ENCODE measurements at regions not wholly inside any gene's neighbourhood (a gene's known extent, or its start where the extent isn't known, plus 50 kb on each side); places are given as distances from the start of the nearest gene placed in this dataset.

GRCh38 chr3:162718697-162719096, 1222.1 kb downstream of the OTOL1 start:
- no CpG with 5 or more reads among the region's 2 CpGs for WGBS (ENCODE audit: extremely low coverage, insufficient read length, low lambda C conversion rate)
- H3K4me2 ChIP-seq (ENCODE audit: insufficient read depth, insufficient read length, low read length): no peak overlapping the region

More at GRCh38 chr3:162718697-162719096, 1222.1 kb downstream of the OTOL1 start:
- H3K23ac ChIP-seq (ENCODE audit: insufficient read length, low read depth, low read length): no peak overlapping the region
- no peak overlapping the region for H2BK120ac ChIP-seq (ENCODE audit: low read depth, low read length, poor library complexity, severe bottlenecking)
- H3K27me3 ChIP-seq (ENCODE audit: insufficient read depth, low read length): no peaks in the 10 kb centered on the region
- DNase-seq: no peak
- TF ChIP-seq CTCF (conservative IDR thresholded peaks at IDR 0.05): no peak
- H2BK5ac ChIP-seq (ENCODE audit: insufficient read length, low read length): no peak overlapping the region
- H3K4ac ChIP-seq (ENCODE audit: low read depth, low read length): no peak overlapping the region
- peaks cover 4% of the 10 kb centered on the region for H3K4me1 ChIP-seq (ENCODE audit: insufficient read depth, low read length)
- H3K23me2 ChIP-seq (ENCODE audit: insufficient read length, low read depth, low read length, poor library complexity, severe bottlenecking): no peaks in the 10 kb centered on the region
- peak overlapping the region; percentile 73 for H3K27ac ChIP-seq (ENCODE audit: insufficient read length, low read depth, low read length)
- H3K9me3 ChIP-seq (ENCODE audit: control insufficient read depth, low read depth, low read length): no peaks in the 10 kb centered on the region
- Mint-ChIP-seq H3K4me1 (peaks cover 11 to 12% of the 10 kb centered on the region in 2 experiments), H3K27ac (peak overlapping the region in 1 of 3 experiments; percentile 18; a peak in 1 of 7 replicates), H3K4me3 (no peak overlapping the region), H3K27me3 (ENCODE audit: low read depth) (no peaks in the 10 kb centered on the region), H3K9me3 (no peaks in the 10 kb centered on the region), H3K36me3 (ENCODE audit: insufficient read depth in 1 of 3, low read depth in 3 of 3) (no peaks in the 10 kb centered on the region; a peak in 2 of 7 replicates)
- no peak overlapping the region for H4K91ac ChIP-seq (ENCODE audit: insufficient read length, low read depth, low read length)
- H3K56ac ChIP-seq (ENCODE audit: insufficient read length, low read depth, low read length): no peak overlapping the region
- H3T11ph ChIP-seq (ENCODE audit: low read length): no peak overlapping the region
- H3K79me1 ChIP-seq (ENCODE audit: insufficient read depth, low read depth, low read length, poor library complexity, severe bottlenecking): no peaks in the 10 kb centered on the region
- H2BK12ac ChIP-seq (ENCODE audit: insufficient read length, low read depth, low read length): no peak overlapping the region
- H3K79me2 ChIP-seq (ENCODE audit: insufficient read depth, low read length): no peaks in the 10 kb centered on the region
- H4K5ac ChIP-seq (ENCODE audit: insufficient read length, low read depth, low read length): no peak overlapping the region
- H2AK5ac ChIP-seq (ENCODE audit: insufficient read length, low read length): no peak overlapping the region
- no peak overlapping the region for H3K18ac ChIP-seq (ENCODE audit: insufficient read length, low read depth, low read length)
- no peaks in the 10 kb centered on the region for H4K20me1 ChIP-seq (ENCODE audit: control insufficient read depth, insufficient read depth, insufficient read length)
- H2AFZ ChIP-seq (ENCODE audit: low read length): no peak overlapping the region
- H2BK20ac ChIP-seq (ENCODE audit: low read depth, low read length, poor library complexity, severe bottlenecking): no peak overlapping the region
- no peak overlapping the region for H2BK15ac ChIP-seq (ENCODE audit: low read depth, low read length)
- H3K14ac ChIP-seq (ENCODE audit: insufficient read depth, low read length): no peak overlapping the region
- no peak overlapping the region for H3K9ac ChIP-seq (ENCODE audit: extremely low read depth, insufficient read length, low read length)
- H4K8ac ChIP-seq (replicated peaks; ENCODE audit: insufficient read length, low read depth, low read length): no peak overlapping the region

Measured in H9 (cell line).